H1 (cell line): ENCODE measurements at regions not wholly inside any gene's neighbourhood (a gene's known extent, or its start where the extent isn't known, plus 50 kb on each side); places are given as distances from the start of the nearest gene placed in this dataset.

Source experiments
- CTCF ChIA-PET: fragments of 300-600 bp; sonication (Branson Sonifier 250); formaldehyde crosslinking; loops from one replicate; lab custom pipeline; 2021; ENCODE audit not compliant: partially characterized antibody; lab: Charles Lee
- POLR2A ChIA-PET: fragments of 300-600 bp; sonication (Branson Sonifier 250); formaldehyde crosslinking; loops from one replicate; lab custom pipeline; 2021; ENCODE audit warnings: inconsistent platforms; ENCODE audit not compliant: partially characterized antibody; lab: Charles Lee
- DNase-seq, 2 experiments: peaks; one replicate each; pipeline versions ENCODE4 v3.0.0 to v3.0.0-alpha.2; 2010 to 2022; ENCODE audit warnings: low spot score in 2 of 2, low read depth in 1 of 2, mixed read lengths in 1 of 2
- FAIRE-seq: peaks from 2 replicates; lab custom pipeline; 2011; peaks lifted over from hg19 to GRCh38; lab: Jason Lieb, UNC
- H2AFZ ChIP-seq: 2 replicates; pipeline ENCODE4 v1.8.1; 2012; ENCODE audit warnings: low read length, inconsistent platforms
- H2AK5ac ChIP-seq: 2 replicates; pipeline ENCODE4 v1.6.1; 2013; ENCODE audit warnings: low read depth, low read length
- H2BK120ac ChIP-seq: replicated peaks from 2 replicates; pipeline ENCODE3; 2013; ENCODE audit warnings: low read depth, low read length, inconsistent platforms
- H2BK12ac ChIP-seq: 2 replicates; pipeline ENCODE4 v1.6.1; 2013; ENCODE audit warnings: low read depth, low read length
- H2BK15ac ChIP-seq: 2 replicates; pipeline ENCODE4 v1.6.1; 2013; ENCODE audit warnings: low read length
- H2BK20ac ChIP-seq: 2 replicates; pipeline ENCODE4 v1.6.1; 2013; ENCODE audit warnings: low read length
- H2BK5ac ChIP-seq: 2 replicates; pipeline ENCODE4 v1.6.1; 2013; ENCODE audit warnings: low read depth, low read length
- H3K14ac ChIP-seq: 2 replicates; pipeline ENCODE4 v1.6.1; 2013; ENCODE audit warnings: inconsistent platforms; ENCODE audit not compliant: insufficient read length
- H3K18ac ChIP-seq: 2 replicates; pipeline ENCODE4 v1.6.1; 2013; ENCODE audit warnings: low read length; ENCODE audit errors: extremely low read depth
- H3K23ac ChIP-seq: 2 replicates; pipeline ENCODE4 v1.6.1; 2013; ENCODE audit warnings: inconsistent platforms; ENCODE audit not compliant: insufficient read length
- H3K23me2 ChIP-seq: 2 replicates; pipeline ENCODE4 v1.6.1; 2013; ENCODE audit warnings: low read depth, low read length
- H3K27ac ChIP-seq: 2 replicates; pipeline ENCODE4 v1.6.1; 2011; ENCODE audit warnings: low read depth, low read length, inconsistent platforms
- H3K27me3 ChIP-seq, 4 experiments: replicated peaks in 1 of 4; 1 replicate in 1 of 4; 2 replicates in 3 of 4; pipeline versions ENCODE4 v1.6.1 to v1.8.1; 2011 to 2013; ENCODE audit warnings: low read length in 3 of 4, mild to moderate bottlenecking in 3 of 4, inconsistent platforms in 2 of 4, mixed read lengths in 2 of 4, moderate library complexity in 1 of 4; ENCODE audit not compliant: control insufficient read depth in 3 of 4, insufficient read depth in 3 of 4; ENCODE audit errors: extremely low read depth in 1 of 4
- H3K36me3 ChIP-seq, 4 experiments: 2 replicates each; pipeline versions ENCODE4 v1.6.1 to v1.8.1; 2011 to 2013; ENCODE audit warnings: mild to moderate bottlenecking in 4 of 4, low read length in 3 of 4, moderate library complexity in 2 of 4, control low read depth in 1 of 4, inconsistent platforms in 1 of 4; ENCODE audit not compliant: insufficient read depth in 4 of 4, control insufficient read depth in 2 of 4
- H3K4ac ChIP-seq: replicated peaks from 2 replicates; pipeline ENCODE3; 2013; ENCODE audit warnings: low read length, low read depth, mixed read lengths, inconsistent platforms; ENCODE audit not compliant: insufficient read length
- H3K4me1 ChIP-seq, 4 experiments: replicated peaks in 1 of 4; 1 replicate in 1 of 4; 2 replicates in 3 of 4; pipeline versions ENCODE4 v1.6.1 to v1.8.1; 2011 to 2013; ENCODE audit warnings: low read length in 3 of 4, inconsistent platforms in 2 of 4, mixed read lengths in 1 of 4; ENCODE audit not compliant: insufficient read depth in 4 of 4, control insufficient read depth in 3 of 4
- H3K4me2 ChIP-seq, 2 experiments: 2 replicates each; pipeline versions ENCODE4 v1.6.1 to v1.8.1; 2011 to 2013; ENCODE audit warnings: low read depth in 2 of 2, low read length in 2 of 2, control low read depth in 1 of 2, inconsistent platforms in 1 of 2, mild to moderate bottlenecking in 1 of 2; ENCODE audit not compliant: insufficient read depth in 1 of 2
- H3K4me3 ChIP-seq, 4 experiments: fragments of 200-600, 300-600 bp in 1 of 4; sonication (generic), shearing (Covaris generic), sonication (Bioruptor Twin) in 1 of 4; 2 replicates each; pipeline versions ENCODE4 v1.5.1 to v1.8.1; 2011 to 2016; ENCODE audit warnings: low read length in 4 of 4, low read depth in 3 of 4, control low read depth in 2 of 4, inconsistent platforms in 2 of 4, mild to moderate bottlenecking in 2 of 4, mixed read lengths in 1 of 4, moderate library complexity in 1 of 4; ENCODE audit not compliant: insufficient read depth in 2 of 4; ENCODE audit errors: extremely low read depth in 1 of 4
- H3K56ac ChIP-seq: replicated peaks from 2 replicates; pipeline ENCODE3; 2013; ENCODE audit warnings: low read depth, mild to moderate bottlenecking, mixed read lengths, low read length, inconsistent platforms; ENCODE audit not compliant: insufficient read length
- H3K79me1 ChIP-seq: 2 replicates; pipeline ENCODE4 v1.6.1; 2013; ENCODE audit warnings: low read depth, low read length, control low read depth
- H3K79me2 ChIP-seq, 2 experiments: 2 replicates each; pipeline versions ENCODE4 v1.6.1 to v1.8.1; 2012 to 2013; ENCODE audit warnings: low read length in 2 of 2, mild to moderate bottlenecking in 2 of 2, inconsistent platforms in 1 of 2; ENCODE audit not compliant: insufficient read depth in 2 of 2, control insufficient read depth in 1 of 2
- H3K9ac ChIP-seq, 4 experiments: replicated peaks in 1 of 4; 1 replicate in 1 of 4; 2 replicates in 3 of 4; pipeline versions ENCODE4 v1.6.1 to v1.8.1; 2011 to 2013; ENCODE audit warnings: low read depth in 3 of 4, low read length in 3 of 4, control low read depth in 2 of 4, mild to moderate bottlenecking in 2 of 4, moderate library complexity in 2 of 4, inconsistent platforms in 1 of 4; ENCODE audit errors: extremely low read depth in 1 of 4
- H3K9me3 ChIP-seq, 2 experiments: 2 replicates each; pipeline versions ENCODE4 v1.6.1 to v1.8.1; 2012 to 2013; ENCODE audit warnings: mild to moderate bottlenecking in 2 of 2, moderate library complexity in 2 of 2, control low read depth in 1 of 2, inconsistent platforms in 1 of 2, low read depth in 1 of 2, low read length in 1 of 2, mixed read lengths in 1 of 2; ENCODE audit not compliant: insufficient read depth in 2 of 2
- H4K20me1 ChIP-seq, 2 experiments: replicated peaks in 1 of 2; 2 replicates each; pipeline versions ENCODE3 to v1.8.1; 2011 to 2013; ENCODE audit warnings: inconsistent platforms in 2 of 2, low read length in 2 of 2, mild to moderate bottlenecking in 1 of 2; ENCODE audit not compliant: insufficient read depth in 2 of 2, control insufficient read depth in 1 of 2
- H4K5ac ChIP-seq: 2 replicates; pipeline ENCODE4 v1.6.1; 2013; ENCODE audit warnings: low read length, low read depth, mixed read lengths, inconsistent platforms; ENCODE audit not compliant: insufficient read length
- H4K8ac ChIP-seq: 2 replicates; pipeline ENCODE4 v1.8.0; 2013; ENCODE audit warnings: mild to moderate bottlenecking, moderate library complexity, low read length, inconsistent platforms; ENCODE audit not compliant: insufficient read depth; ENCODE audit errors: extremely low read depth
- H4K91ac ChIP-seq: replicated peaks from 2 replicates; pipeline ENCODE3; 2013; ENCODE audit warnings: low read length, mixed read lengths, inconsistent platforms; ENCODE audit not compliant: insufficient read length
- BACH1 ChIP-seq: IDR thresholded peaks from 2 replicates; pipeline ENCODE4 v1.6.1; 2012; ENCODE audit warnings: low read length, improper control_type of control experiment
- CEBPB ChIP-seq: IDR thresholded peaks from 2 replicates; pipeline ENCODE4 v1.6.1; 2012; ENCODE audit warnings: low read depth, low read length
- EZH2 ChIP-seq: fragments of 200-600 bp; sonication (generic); IDR thresholded peaks from 2 replicates; pipeline ENCODE4 v1.7.1; 2012; ENCODE audit warnings: low read depth, mild to moderate bottlenecking, moderate library complexity, low read length, inconsistent platforms; ENCODE audit not compliant: severe bottlenecking
- GABPA ChIP-seq: IDR thresholded peaks from 2 replicates; pipeline ENCODE4 v1.6.1; 2011; ENCODE audit warnings: mild to moderate bottlenecking, low read length, moderate library complexity, borderline replicate concordance; ENCODE audit not compliant: insufficient read depth
- KDM1A ChIP-seq: fragments of 200-600, 300-600 bp; sonication (generic); IDR thresholded peaks from 2 replicates; pipeline ENCODE4 v1.7.1; 2016; ENCODE audit warnings: mild to moderate bottlenecking, low read length, borderline replicate concordance
- KDM5A ChIP-seq: fragments of 200-600 bp; IDR thresholded peaks from 2 replicates; pipeline ENCODE4 v1.7.1; 2012; ENCODE audit warnings: mild to moderate bottlenecking, low read length, inconsistent platforms, mixed read lengths
- RAD21 ChIP-seq, 2 experiments: IDR thresholded peaks in 1 of 2; conservative IDR thresholded peaks in 1 of 2; 2 replicates each; pipeline ENCODE4 v1.6.1; 2011; ENCODE audit warnings: low read depth in 2 of 2, low read length in 2 of 2, improper control_type of control experiment in 1 of 2, inconsistent platforms in 1 of 2, mild to moderate bottlenecking in 1 of 2, moderate library complexity in 1 of 2
- SIN3A ChIP-seq, 2 experiments: IDR thresholded peaks in 1 of 2; conservative IDR thresholded peaks in 1 of 2; 2 replicates each; pipeline ENCODE4 v1.6.1; 2011 to 2012; ENCODE audit warnings: low read length in 2 of 2, improper control_type of control experiment in 1 of 2, low read depth in 1 of 2, mild to moderate bottlenecking in 1 of 2
- YY1 ChIP-seq: IDR thresholded peaks from 2 replicates; pipeline ENCODE4 v1.6.1; 2011; ENCODE audit warnings: low read depth, mild to moderate bottlenecking, low read length
- WGBS, 2 experiments: shearing (Covaris generic) in 1 of 2; methylation state at CpG; one replicate each; pipeline versions ENCODE4 v1.1.6 to v1.1.7; 2013 to 2015; ENCODE audit warnings: low lambda C conversion rate in 2 of 2, mixed read lengths in 2 of 2, inconsistent platforms in 1 of 2, low coverage in 1 of 2, missing lambda C conversion rate in 1 of 2; ENCODE audit not compliant: insufficient replicate concordance in 2 of 2, insufficient coverage in 1 of 2, insufficient read length in 1 of 2; ENCODE audit errors: extremely low coverage in 1 of 2, missing lambda C conversion rate in 1 of 2; 5-methylcytosine and 5-hydroxymethylcytosine counted together

DNA sequence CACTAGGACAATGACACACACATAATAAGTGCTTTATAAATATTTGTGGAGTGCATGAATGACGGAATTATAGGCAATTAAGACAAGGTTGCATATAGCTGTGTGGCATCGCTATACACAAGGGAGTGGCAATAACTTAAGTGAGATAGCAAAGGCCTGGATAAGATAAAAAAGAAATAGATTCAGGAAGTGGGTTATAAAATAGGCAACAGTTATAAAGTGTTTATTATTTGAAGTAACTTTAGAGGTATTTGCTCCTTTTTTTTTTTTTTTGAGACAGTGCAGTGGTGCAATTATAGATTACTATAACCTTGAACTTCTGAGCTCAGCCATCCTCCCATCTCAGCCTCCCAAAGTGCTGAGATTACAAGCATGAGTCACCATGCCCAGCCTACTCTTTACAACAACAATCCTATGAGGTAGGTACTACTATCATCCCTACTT lies 75.9 kb upstream of the LOC128125822 start:
- Histone ChIP-seq H3K4ac (no peak overlapping the region), H3K14ac (no peak overlapping the region), H2BK5ac (no peak overlapping the region), H4K20me1 (no peaks in the 10 kb centered on the region), H3K9me3 (no peaks in the 10 kb centered on the region), H2AFZ (no peak overlapping the region), H3K79me2 (no peaks in the 10 kb centered on the region), H4K5ac (no peak overlapping the region), H3K4me1 (no peaks in the 10 kb centered on the region), H3K23ac (no peak overlapping the region), H2BK12ac (no peak overlapping the region), H2BK120ac (no peak overlapping the region), H2AK5ac (no peak overlapping the region), H3K9ac (no peak overlapping the region), H3K36me3 (no peaks in the 10 kb centered on the region), H3K18ac (no peak overlapping the region), H2BK15ac (no peak overlapping the region), H3K27ac (no peak overlapping the region), H3K4me2 (no peak overlapping the region), H4K91ac (no peak overlapping the region), H3K27me3 (no peaks in the 10 kb centered on the region), H3K23me2 (no peaks in the 10 kb centered on the region), H4K8ac (no peak overlapping the region), H3K4me3 (no peak overlapping the region), H3K56ac (no peak overlapping the region), H3K79me1 (no peaks in the 10 kb centered on the region), H2BK20ac (no peak overlapping the region)
- TF ChIP-seq KDM5A (no peak), SIN3A (conservative IDR thresholded peaks at IDR 0.05 in 1 of 2, IDR thresholded peaks at IDR 0.05 in 1 of 2; ENCODE audit: low read depth in 1 of 2, low read length in 2 of 2) (no peak), KDM1A (no peak), BACH1 (no peak), RAD21 (IDR thresholded peaks at IDR 0.05 in 1 of 2, conservative IDR thresholded peaks at IDR 0.05 in 1 of 2; ENCODE audit: low read depth in 2 of 2, low read length in 2 of 2) (no peak), CEBPB (no peak), YY1 (no peak), EZH2 (no peak), GABPA (no peak)
- FAIRE-seq (no peak), DNase-seq (no peak)
- WGBS, 2 experiments: 96% methylated on average over 2 of the region's 2 CpGs; no CpG with 5 or more reads in 1 of the 2 experiments
- POLR2A ChIA-PET: no interaction called here
- CTCF ChIA-PET: interaction anchor here (0.9 to 1.0 kb wide), 2 partner anchors 13 kb away, joined by 5 read pairs; no protein-coding TSS in a partner anchor
